Adrenal gland (tissue), 5 donors: ENCODE measurements at regions not wholly inside any gene's neighbourhood (a gene's known extent, or its start where the extent isn't known, plus 50 kb on each side); places are given as distances from the start of the nearest gene placed in this dataset.

Source experiments
- POLR2A ChIP-seq, 2 donors: fragments of 450-650 bp; IDR thresholded peaks; one replicate each; pipeline ENCODE4 v1.6.1; 2017; ENCODE audit warnings: antibody characterized with exemption in 2 of 2, mild to moderate bottlenecking in 2 of 2, moderate library complexity in 1 of 2
- TF ChIP-seq, protein P1 (sequence below), 6 experiments: fragments of 450-650 bp in 4 of 6; fragments of 200-600 bp in 2 of 6; sonication (generic) in 1 of 6; IDR thresholded peaks; 1 replicate in 5 of 6; 2 replicates in 1 of 6; pipeline versions ENCODE4 v1.5.1 to v1.8.0; 2016 to 2021; ENCODE audit warnings: antibody characterized with exemption in 6 of 6, mild to moderate bottlenecking in 2 of 6, moderate library complexity in 1 of 6
- donor health status: DM: no; HTN: no; CAD: no.

DNA sequence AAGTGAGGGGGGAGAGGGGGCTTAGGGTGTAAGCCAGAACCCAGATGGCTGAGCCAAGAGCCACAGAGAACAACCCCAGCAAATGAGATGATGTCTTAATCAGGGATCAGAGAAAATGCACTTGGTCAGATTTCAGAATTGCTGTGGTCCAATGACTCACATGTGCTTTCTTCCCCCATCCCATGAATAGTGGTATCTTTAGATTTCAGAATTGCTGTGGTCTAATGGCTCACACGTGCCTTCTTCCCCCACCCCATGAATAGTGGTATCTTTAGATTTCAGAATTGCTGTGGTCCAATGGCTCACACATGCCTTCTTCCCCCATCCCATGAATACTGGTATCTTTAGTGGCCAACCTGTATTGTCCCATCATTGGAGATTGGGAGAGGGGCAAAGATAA, 59.9 kb downstream of the IRX2 start:
- no peak for TF ChIP-seq POLR2A (IDR thresholded peaks at IDR 0.05)
- TF ChIP-seq, protein P1, sequence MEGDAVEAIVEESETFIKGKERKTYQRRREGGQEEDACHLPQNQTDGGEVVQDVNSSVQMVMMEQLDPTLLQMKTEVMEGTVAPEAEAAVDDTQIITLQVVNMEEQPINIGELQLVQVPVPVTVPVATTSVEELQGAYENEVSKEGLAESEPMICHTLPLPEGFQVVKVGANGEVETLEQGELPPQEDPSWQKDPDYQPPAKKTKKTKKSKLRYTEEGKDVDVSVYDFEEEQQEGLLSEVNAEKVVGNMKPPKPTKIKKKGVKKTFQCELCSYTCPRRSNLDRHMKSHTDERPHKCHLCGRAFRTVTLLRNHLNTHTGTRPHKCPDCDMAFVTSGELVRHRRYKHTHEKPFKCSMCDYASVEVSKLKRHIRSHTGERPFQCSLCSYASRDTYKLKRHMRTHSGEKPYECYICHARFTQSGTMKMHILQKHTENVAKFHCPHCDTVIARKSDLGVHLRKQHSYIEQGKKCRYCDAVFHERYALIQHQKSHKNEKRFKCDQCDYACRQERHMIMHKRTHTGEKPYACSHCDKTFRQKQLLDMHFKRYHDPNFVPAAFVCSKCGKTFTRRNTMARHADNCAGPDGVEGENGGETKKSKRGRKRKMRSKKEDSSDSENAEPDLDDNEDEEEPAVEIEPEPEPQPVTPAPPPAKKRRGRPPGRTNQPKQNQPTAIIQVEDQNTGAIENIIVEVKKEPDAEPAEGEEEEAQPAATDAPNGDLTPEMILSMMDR (IDR thresholded peaks at IDR 0.05) = no peak
